Spleen (tissue), 7 donors: ENCODE measurements at regions not wholly inside any gene's neighbourhood (a gene's known extent, or its start where the extent isn't known, plus 50 kb on each side); places are given as distances from the start of the nearest gene placed in this dataset.

Source experiments
- CTCF ChIP-seq, 11 experiments: fragments of 200-600 bp in 7 of 11; fragments of 450-650 bp in 4 of 11; sonication (generic) in 4 of 11; IDR thresholded peaks in 8 of 11; conservative IDR thresholded peaks in 3 of 11; 1 replicate in 7 of 11; 2 replicates in 4 of 11; pipeline versions ENCODE4 v1.4.0 to v1.8.0; 2016 to 2021; ENCODE audit warnings: antibody characterized with exemption in 11 of 11, inconsistent platforms in 4 of 11, mild to moderate bottlenecking in 1 of 11
- POLR2A ChIP-seq, 3 donors: fragments of 450-650 bp; IDR thresholded peaks; one replicate each; pipeline ENCODE4 v1.5.1; 2017; ENCODE audit warnings: antibody characterized with exemption in 3 of 3, mild to moderate bottlenecking in 1 of 3
- POLR2AphosphoS5 ChIP-seq, 3 donors: sonication (generic); formaldehyde crosslinking; IDR thresholded peaks; one replicate each; pipeline ENCODE4 v1.5.1; 2017; ENCODE audit warnings: antibody characterized with exemption in 3 of 3
- donor health status: DM: no; HTN: no; CAD: no; lungs with moderate emphysema.
- donor health status: DM: no; HTN: no; CAD: no.
- donor health status: DM: no; HTN: no; CAD: no.

GRCh38 chr6:85385636-85386315, 64.1 kb upstream of the NT5E start:
- TF ChIP-seq CTCF (IDR thresholded peaks at IDR 0.05 in 8 of 11, conservative IDR thresholded peaks at IDR 0.05 in 3 of 11): no peak
- TF ChIP-seq POLR2A (IDR thresholded peaks at IDR 0.05): no peak
- no peak for TF ChIP-seq POLR2AphosphoS5 (IDR thresholded peaks at IDR 0.05)
